ENCODE measurements at regions not wholly inside any gene's neighbourhood (a gene's known extent, or its start where the extent isn't known, plus 50 kb on each side); places are given as distances from the start of the nearest gene placed in this dataset.

- H3K4me3 ChIP-seq = no peak overlapping the region
- H3K27ac ChIP-seq (replicated peaks in 1 of 4) = no peak overlapping the region
- TF ChIP-seq POLR2A (IDR thresholded peaks at IDR 0.05; ENCODE audit: low read depth) = no peak
- no peak for TF ChIP-seq CTCF (IDR thresholded peaks at IDR 0.05)
- no peak for TF ChIP-seq EP300 (IDR thresholded peaks at IDR 0.05)
- no peak for TF ChIP-seq POLR2AphosphoS5 (IDR thresholded peaks at IDR 0.05)
- WGBS = 83% methylated on average over 3 of the region's 7 CpGs
- H3K27me3 ChIP-seq = peaks cover 0 to 77% (median 0%) of the 10 kb centered on the region in 4 donors
- DNase-seq (ENCODE audit: extremely low spot score) = no peak
- peaks cover 0 to 36% (median 20%) of the 10 kb centered on the region in 4 donors for H3K9me3 ChIP-seq
- H3K4me1 ChIP-seq = no peaks in the 10 kb centered on the region
- no peaks in the 10 kb centered on the region for H3K36me3 ChIP-seq
- intact Hi-C loops (cut with DNase I) = no loop called here
These were observed 153.4 kb upstream of the PPP1R26 start for GRCh38 chr9:135326141-135326540.

GRCh38 chr9:135326633-135327152 lies 152.9 kb upstream of the PPP1R26 start:
- intact Hi-C loops (cut with DNase I) = no loop called here
- Histone ChIP-seq H3K9me3 (peaks cover 0 to 36% (median 20%) of the 10 kb centered on the region in 4 donors), H3K36me3 (no peaks in the 10 kb centered on the region), H3K27me3 (peaks cover 0 to 77% (median 0%) of the 10 kb centered on the region in 4 donors), H3K4me1 (no peaks in the 10 kb centered on the region), H3K4me3 (no peak overlapping the region), H3K27ac (replicated peaks in 1 of 4) (no peak overlapping the region)
- TF ChIP-seq CTCF (IDR thresholded peaks at IDR 0.05) (no peak), POLR2AphosphoS5 (IDR thresholded peaks at IDR 0.05) (no peak), EP300 (IDR thresholded peaks at IDR 0.05) (no peak), POLR2A (IDR thresholded peaks at IDR 0.05; ENCODE audit: low read depth) (no peak)
- no peak for DNase-seq (ENCODE audit: extremely low spot score)
- WGBS = 88% methylated on average over 6 of the region's 11 CpGs

GRCh38 chr9:135328485-135329417 lies 150.8 kb upstream of the PPP1R26 start:
- intact Hi-C loops (cut with DNase I) = no loop called here
- no peaks in the 10 kb centered on the region for H3K36me3 ChIP-seq
- H3K4me1 ChIP-seq = no peaks in the 10 kb centered on the region
- no peak for DNase-seq (ENCODE audit: extremely low spot score)
- H3K27ac ChIP-seq (replicated peaks in 1 of 4) = no peak overlapping the region
- WGBS = 70% methylated on average over 13 of the region's 20 CpGs
- peaks cover 0 to 20% (median 12%) of the 10 kb centered on the region in 4 donors for H3K9me3 ChIP-seq
- peaks cover 0 to 75% (median 0%) of the 10 kb centered on the region in 4 donors for H3K27me3 ChIP-seq
- no peak overlapping the region for H3K4me3 ChIP-seq
- no peak for TF ChIP-seq EP300 (IDR thresholded peaks at IDR 0.05)
- TF ChIP-seq POLR2A (IDR thresholded peaks at IDR 0.05; ENCODE audit: low read depth) = no peak
- TF ChIP-seq POLR2AphosphoS5 (IDR thresholded peaks at IDR 0.05) = no peak
- TF ChIP-seq CTCF (IDR thresholded peaks at IDR 0.05) = no peak

- H3K27me3 ChIP-seq = peaks cover 0 to 71% (median 0%) of the 10 kb centered on the region in 4 donors
- H3K4me1 ChIP-seq = no peaks in the 10 kb centered on the region
- no peak for TF ChIP-seq EP300 (IDR thresholded peaks at IDR 0.05)
- no peak for TF ChIP-seq POLR2A (IDR thresholded peaks at IDR 0.05; ENCODE audit: low read depth)
- TF ChIP-seq POLR2AphosphoS5 (IDR thresholded peaks at IDR 0.05) = no peak
- TF ChIP-seq CTCF (IDR thresholded peaks at IDR 0.05) = no peak
- DNase-seq (ENCODE audit: extremely low spot score) = no peak
- no peaks in the 10 kb centered on the region for H3K36me3 ChIP-seq
- no peak overlapping the region for H3K27ac ChIP-seq (replicated peaks in 1 of 4)
- peaks cover 0 to 14% (median 9%) of the 10 kb centered on the region in 4 donors for H3K9me3 ChIP-seq
- 64% methylated on average over 17 of the region's 21 CpGs for WGBS
- H3K4me3 ChIP-seq = no peak overlapping the region
- intact Hi-C loops (cut with DNase I) = no loop called here
These were observed 149.8 kb upstream of the PPP1R26 start for GRCh38 chr9:135329571-135330306.
